ENCODE measurements at regions not wholly inside any gene's neighbourhood (a gene's known extent, or its start where the extent isn't known, plus 50 kb on each side); places are given as distances from the start of the nearest gene placed in this dataset.

DNA sequence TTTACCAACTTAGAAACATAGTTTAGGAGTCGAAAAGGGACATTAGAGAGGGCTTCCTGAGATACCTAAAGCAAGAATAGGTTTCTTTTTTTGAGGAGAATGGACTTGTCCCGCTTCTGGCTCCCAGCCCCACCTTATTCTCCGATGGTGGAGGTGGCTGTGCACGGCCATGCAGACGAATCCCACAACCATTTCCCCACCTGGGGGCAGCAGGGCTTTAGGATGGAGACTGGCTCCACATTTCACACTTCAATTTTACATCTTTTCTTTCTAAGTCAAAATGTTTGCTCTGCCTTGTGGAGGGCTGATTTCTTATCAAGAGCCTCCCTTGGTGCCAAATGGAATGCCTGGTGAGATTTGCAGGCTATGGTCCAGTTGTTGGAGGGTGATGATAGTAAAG lies 118.5 kb downstream of the GLRX3 start:
- TF ChIP-seq, protein P1, sequence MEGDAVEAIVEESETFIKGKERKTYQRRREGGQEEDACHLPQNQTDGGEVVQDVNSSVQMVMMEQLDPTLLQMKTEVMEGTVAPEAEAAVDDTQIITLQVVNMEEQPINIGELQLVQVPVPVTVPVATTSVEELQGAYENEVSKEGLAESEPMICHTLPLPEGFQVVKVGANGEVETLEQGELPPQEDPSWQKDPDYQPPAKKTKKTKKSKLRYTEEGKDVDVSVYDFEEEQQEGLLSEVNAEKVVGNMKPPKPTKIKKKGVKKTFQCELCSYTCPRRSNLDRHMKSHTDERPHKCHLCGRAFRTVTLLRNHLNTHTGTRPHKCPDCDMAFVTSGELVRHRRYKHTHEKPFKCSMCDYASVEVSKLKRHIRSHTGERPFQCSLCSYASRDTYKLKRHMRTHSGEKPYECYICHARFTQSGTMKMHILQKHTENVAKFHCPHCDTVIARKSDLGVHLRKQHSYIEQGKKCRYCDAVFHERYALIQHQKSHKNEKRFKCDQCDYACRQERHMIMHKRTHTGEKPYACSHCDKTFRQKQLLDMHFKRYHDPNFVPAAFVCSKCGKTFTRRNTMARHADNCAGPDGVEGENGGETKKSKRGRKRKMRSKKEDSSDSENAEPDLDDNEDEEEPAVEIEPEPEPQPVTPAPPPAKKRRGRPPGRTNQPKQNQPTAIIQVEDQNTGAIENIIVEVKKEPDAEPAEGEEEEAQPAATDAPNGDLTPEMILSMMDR (IDR thresholded peaks at IDR 0.05) = peak; percentile 78
- TF ChIP-seq POLR2AphosphoS5 (IDR thresholded peaks at IDR 0.05; ENCODE audit: low read depth, low read length) (no peak), TCF7L2 (IDR thresholded peaks at IDR 0.05; ENCODE audit: low read depth, low read length) (no peak), SIN3A (IDR thresholded peaks at IDR 0.05; ENCODE audit: borderline replicate concordance, insufficient read depth, low read depth, low read length) (no peak)
- TF ChIP-seq, protein P2, sequence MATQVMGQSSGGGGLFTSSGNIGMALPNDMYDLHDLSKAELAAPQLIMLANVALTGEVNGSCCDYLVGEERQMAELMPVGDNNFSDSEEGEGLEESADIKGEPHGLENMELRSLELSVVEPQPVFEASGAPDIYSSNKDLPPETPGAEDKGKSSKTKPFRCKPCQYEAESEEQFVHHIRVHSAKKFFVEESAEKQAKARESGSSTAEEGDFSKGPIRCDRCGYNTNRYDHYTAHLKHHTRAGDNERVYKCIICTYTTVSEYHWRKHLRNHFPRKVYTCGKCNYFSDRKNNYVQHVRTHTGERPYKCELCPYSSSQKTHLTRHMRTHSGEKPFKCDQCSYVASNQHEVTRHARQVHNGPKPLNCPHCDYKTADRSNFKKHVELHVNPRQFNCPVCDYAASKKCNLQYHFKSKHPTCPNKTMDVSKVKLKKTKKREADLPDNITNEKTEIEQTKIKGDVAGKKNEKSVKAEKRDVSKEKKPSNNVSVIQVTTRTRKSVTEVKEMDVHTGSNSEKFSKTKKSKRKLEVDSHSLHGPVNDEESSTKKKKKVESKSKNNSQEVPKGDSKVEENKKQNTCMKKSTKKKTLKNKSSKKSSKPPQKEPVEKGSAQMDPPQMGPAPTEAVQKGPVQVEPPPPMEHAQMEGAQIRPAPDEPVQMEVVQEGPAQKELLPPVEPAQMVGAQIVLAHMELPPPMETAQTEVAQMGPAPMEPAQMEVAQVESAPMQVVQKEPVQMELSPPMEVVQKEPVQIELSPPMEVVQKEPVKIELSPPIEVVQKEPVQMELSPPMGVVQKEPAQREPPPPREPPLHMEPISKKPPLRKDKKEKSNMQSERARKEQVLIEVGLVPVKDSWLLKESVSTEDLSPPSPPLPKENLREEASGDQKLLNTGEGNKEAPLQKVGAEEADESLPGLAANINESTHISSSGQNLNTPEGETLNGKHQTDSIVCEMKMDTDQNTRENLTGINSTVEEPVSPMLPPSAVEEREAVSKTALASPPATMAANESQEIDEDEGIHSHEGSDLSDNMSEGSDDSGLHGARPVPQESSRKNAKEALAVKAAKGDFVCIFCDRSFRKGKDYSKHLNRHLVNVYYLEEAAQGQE (IDR thresholded peaks at IDR 0.05; ENCODE audit: insufficient read depth in 1 of 2, low read depth in 2 of 2, low read length in 1 of 2) = no peak
